Ascending aorta (tissue), 2 donors: ENCODE measurements at regions not wholly inside any gene's neighbourhood (a gene's known extent, or its start where the extent isn't known, plus 50 kb on each side); places are given as distances from the start of the nearest gene placed in this dataset.

ENCODE experiments used
- DNase-seq, 2 donors: peaks; one replicate each; pipeline ENCODE4 v3.0.0-alpha.2; 2019; ENCODE audit warnings: low spot score in 2 of 2
- H3K27ac ChIP-seq, 2 donors: fragments of 200-600 bp; sonication (generic); one replicate each; pipeline ENCODE4 v1.5.1; 2016 to 2017; ENCODE audit warnings: mild to moderate bottlenecking in 1 of 2
- H3K27me3 ChIP-seq: fragments of 200-600 bp; sonication (generic); one replicate; pipeline ENCODE4 v1.5.1; 2017
- H3K36me3 ChIP-seq, 2 donors: fragments of 200-600 bp; sonication (generic); one replicate each; pipeline ENCODE4 v1.5.1; 2016
- H3K4me1 ChIP-seq, 2 donors: fragments of 200-600 bp; sonication (generic); one replicate each; pipeline ENCODE4 v1.5.1; 2016 to 2017; ENCODE audit warnings: mild to moderate bottlenecking in 1 of 2
- H3K4me3 ChIP-seq, 2 donors: fragments of 200-600 bp; sonication (generic); one replicate each; pipeline ENCODE4 v1.5.1; 2016 to 2017; ENCODE audit warnings: mild to moderate bottlenecking in 1 of 2
- H3K9me3 ChIP-seq, 2 donors: fragments of 200-600 bp; sonication (generic); one replicate each; pipeline ENCODE4 v1.5.1; 2016
- intact Hi-C: fragments of 100-400 bp; cut with DNase I; formaldehyde crosslinking; loops from one replicate; pipeline ENCODE4 v1.15.1; 2023
- TF ChIP-seq, protein P1 (sequence below), 3 experiments: fragments of 200-600 bp in 2 of 3; fragments of 450-650 bp in 1 of 3; sonication (generic) in 2 of 3; IDR thresholded peaks; one replicate each; pipeline ENCODE4 v1.5.1; 2016 to 2019; ENCODE audit warnings: antibody characterized with exemption in 3 of 3, mild to moderate bottlenecking in 1 of 3, moderate library complexity in 1 of 3

DNA sequence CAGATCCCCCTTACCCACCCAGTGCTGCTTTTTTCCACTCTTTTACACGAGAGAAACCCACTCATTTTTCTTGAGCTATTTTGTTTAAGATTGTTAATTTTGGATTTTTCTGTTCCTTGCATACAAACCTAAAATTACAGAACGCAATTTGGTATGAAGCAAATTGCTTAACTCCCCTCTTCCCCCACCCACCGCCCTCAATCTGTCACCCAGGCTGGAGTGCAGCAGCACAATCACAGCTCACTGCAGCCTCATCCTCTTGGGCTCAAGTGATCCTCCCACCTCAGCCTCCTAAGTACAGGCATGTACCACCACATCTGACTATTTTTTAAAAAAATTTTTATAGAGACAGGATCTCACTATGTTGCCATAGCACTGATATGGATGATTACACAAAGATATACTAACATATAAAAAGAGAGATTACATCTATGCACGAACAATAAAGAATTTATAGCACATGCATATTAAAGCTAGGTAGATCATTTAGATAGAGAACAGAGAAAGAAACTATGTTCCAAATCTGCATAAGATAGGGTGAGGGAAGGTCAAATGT lies 203.6 kb downstream of the PIK3R1 start:
- H3K27ac ChIP-seq = peak overlapping the region; percentile 32 to 71
- H3K4me3 ChIP-seq = no peak overlapping the region
- TF ChIP-seq, protein P1, sequence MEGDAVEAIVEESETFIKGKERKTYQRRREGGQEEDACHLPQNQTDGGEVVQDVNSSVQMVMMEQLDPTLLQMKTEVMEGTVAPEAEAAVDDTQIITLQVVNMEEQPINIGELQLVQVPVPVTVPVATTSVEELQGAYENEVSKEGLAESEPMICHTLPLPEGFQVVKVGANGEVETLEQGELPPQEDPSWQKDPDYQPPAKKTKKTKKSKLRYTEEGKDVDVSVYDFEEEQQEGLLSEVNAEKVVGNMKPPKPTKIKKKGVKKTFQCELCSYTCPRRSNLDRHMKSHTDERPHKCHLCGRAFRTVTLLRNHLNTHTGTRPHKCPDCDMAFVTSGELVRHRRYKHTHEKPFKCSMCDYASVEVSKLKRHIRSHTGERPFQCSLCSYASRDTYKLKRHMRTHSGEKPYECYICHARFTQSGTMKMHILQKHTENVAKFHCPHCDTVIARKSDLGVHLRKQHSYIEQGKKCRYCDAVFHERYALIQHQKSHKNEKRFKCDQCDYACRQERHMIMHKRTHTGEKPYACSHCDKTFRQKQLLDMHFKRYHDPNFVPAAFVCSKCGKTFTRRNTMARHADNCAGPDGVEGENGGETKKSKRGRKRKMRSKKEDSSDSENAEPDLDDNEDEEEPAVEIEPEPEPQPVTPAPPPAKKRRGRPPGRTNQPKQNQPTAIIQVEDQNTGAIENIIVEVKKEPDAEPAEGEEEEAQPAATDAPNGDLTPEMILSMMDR (IDR thresholded peaks at IDR 0.05) = no peak
- intact Hi-C loops = loop anchor here (2.0 kb wide), 1 partner anchor 16 kb away; no protein-coding TSS in a partner anchor
- H3K36me3 ChIP-seq = no peaks in the 10 kb centered on the region
- DNase-seq = no peak
- no peaks in the 10 kb centered on the region for H3K27me3 ChIP-seq
- H3K9me3 ChIP-seq = no peaks in the 10 kb centered on the region
- peaks cover 7 to 15% of the 10 kb centered on the region in 2 donors for H3K4me1 ChIP-seq

DNA sequence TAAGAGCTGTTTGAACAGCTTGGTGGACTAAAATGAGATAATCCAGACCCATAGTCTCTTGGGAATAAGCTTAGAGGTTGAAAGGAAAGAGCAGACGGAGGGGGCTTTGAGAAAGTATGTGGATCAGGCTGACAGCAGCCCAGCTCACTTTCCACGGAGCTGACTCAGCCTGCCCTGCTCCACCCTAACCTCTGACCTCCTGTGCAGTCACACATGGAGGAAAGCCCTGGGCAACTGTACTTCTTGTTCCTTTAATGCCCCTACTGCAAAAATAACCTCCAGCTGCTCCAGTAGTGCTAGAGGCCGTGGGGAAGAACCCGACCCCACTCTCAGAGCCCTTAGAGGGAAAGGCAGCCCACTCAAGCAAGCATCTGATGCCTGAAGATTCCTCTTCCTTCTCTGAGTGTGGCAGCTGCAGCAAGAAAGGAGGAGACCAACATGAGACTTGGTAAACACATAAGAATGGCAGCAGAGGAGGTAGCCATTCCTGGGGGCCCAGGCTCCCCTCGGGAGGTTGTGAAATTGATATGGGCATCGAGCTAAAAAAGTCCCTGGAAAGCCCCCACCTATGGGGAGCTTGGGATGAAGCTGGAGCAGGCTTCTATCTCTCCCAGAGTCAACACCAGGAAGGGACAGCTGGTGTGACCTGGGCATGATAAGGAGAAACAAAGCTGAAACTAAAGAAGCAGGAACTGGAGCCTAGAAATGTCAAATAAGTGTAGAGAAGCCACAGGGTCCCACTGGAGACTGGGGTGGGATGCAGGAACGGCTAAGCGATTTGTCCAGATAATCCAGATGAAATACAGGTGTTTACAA lies 204.3 kb downstream of the PIK3R1 start:
- H3K4me3 ChIP-seq = no peak overlapping the region
- peaks cover 7 to 15% of the 10 kb centered on the region in 2 donors for H3K4me1 ChIP-seq
- no peaks in the 10 kb centered on the region for H3K36me3 ChIP-seq
- intact Hi-C loops = loop anchor here (2.0 kb wide), 1 partner anchor 15 kb away; no protein-coding TSS in a partner anchor
- peak overlapping the region in 1 of 2 donors; percentile 71 for H3K27ac ChIP-seq
- DNase-seq = no peak
- no peaks in the 10 kb centered on the region for H3K27me3 ChIP-seq
- no peaks in the 10 kb centered on the region for H3K9me3 ChIP-seq
- TF ChIP-seq, protein P1 (IDR thresholded peaks at IDR 0.05) = no peak

DNA sequence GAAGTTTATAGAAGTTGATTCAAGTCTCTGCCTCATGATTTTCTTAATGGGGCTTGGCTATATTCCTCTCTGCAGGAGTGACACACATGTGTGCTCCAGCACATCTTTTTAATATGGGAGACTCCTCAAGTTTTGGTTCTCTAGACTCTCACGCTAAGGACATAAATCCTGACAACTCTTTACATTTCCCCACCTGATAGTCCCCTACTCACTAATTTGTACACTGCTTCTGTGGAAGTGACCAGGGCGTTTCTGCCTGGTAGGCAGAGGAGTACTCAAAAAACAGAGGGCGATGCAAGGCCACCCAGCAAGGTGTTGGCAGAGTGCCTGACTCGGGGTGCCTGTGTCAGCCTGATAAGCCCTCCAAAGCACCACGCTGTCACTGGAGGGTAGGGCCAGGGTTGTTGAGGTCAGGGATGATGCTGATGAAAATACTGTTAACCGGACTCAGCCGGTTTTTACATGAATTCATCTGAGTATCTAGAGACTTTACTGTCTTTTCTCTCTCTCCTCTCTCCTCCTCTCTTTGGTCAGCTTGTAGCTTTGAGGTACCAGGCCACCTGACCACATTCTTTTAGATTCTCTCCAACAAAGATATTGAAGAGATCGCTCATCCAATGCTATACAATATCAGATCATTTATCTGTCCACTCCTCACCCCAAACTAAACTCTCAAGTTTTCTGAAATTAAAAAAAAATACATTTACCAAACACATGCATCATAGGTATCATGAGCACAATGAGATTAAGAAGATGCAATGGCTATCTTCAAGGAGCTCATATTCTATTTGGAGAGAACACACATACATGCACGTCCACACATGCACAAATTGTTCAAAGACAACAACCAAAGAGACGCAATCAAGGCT lies 205.2 kb downstream of the PIK3R1 start:
- TF ChIP-seq, protein P1 (IDR thresholded peaks at IDR 0.05) = no peak
- Histone ChIP-seq H3K27ac (no peak overlapping the region), H3K4me1 (peaks cover 7 to 15% of the 10 kb centered on the region in 2 donors), H3K9me3 (no peaks in the 10 kb centered on the region), H3K36me3 (no peaks in the 10 kb centered on the region), H3K4me3 (no peak overlapping the region), H3K27me3 (no peaks in the 10 kb centered on the region)
- no peak for DNase-seq
- intact Hi-C loops = no loop called here

DNA sequence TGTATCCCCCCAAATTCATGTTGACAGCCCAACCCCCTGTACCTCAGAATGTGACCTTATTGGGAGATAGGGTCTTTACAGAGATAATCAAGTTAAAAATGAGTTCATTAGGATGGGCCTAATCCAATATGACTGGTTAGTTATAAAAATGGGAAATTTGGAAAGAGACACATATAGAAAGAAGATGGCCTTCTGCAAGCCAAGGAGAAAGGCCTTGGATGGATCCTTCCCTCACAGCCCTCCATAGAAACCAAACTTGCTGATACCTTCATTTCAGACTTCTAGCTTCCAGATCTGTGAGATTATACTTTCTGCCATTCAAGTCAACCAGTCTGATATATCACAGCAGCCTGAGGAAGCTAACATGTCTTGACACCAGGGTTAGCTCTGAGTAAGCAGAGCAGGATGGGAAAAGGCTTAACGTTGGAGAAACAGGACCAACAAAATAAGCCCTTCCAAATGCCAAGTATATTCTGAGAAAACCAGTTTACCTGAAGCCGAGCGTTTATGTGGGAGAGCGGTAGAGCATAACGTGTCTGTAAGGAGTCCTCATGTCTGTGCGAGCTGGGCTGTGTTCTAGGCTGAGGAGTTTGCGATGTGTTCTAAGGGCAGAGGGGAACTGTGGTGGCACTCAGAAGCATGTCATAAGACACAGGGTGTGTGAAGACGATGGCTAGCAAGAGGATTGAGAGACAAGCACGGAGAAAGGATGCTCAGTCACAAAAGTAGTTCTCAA lies 206.1 kb downstream of the PIK3R1 start:
- H3K4me3 ChIP-seq = no peak overlapping the region
- intact Hi-C loops = no loop called here
- TF ChIP-seq, protein P1 (IDR thresholded peaks at IDR 0.05) = no peak
- H3K27ac ChIP-seq = no peak overlapping the region
- H3K36me3 ChIP-seq = no peaks in the 10 kb centered on the region
- no peaks in the 10 kb centered on the region for H3K27me3 ChIP-seq
- H3K4me1 ChIP-seq = peaks cover 7 to 15% of the 10 kb centered on the region in 2 donors
- no peak for DNase-seq
- H3K9me3 ChIP-seq = no peaks in the 10 kb centered on the region

DNA sequence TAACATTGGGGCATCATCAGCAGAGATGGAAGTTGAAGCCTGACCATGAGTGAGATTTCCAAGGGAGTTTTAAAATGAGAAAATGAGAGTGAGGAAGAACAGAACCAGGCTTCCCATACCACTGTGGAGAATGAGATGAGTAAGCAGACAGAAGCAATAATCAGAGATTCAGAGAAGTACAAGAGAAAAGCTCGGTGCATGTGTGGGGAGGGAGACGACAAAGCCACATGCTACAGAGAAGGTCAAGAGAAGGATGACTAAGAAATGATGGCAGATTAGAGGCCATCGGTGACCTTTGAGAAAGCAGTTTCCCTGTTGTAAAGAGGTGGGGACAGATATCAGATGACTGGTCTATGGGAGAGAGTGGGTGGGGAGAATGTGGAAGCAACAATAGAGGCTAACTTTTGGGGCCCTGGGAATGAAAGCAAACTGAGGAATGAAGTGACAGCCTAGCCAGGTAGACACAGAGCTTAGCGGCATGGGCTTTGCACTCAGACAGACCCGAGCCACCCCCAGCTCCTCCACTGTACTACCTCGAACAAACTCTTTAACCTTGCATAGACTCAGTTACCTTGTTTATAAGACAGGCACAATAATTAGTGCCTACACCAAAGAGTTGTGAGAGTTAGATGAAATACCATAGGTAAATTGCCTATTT lies 207.7 kb downstream of the PIK3R1 start:
- H3K4me3 ChIP-seq = no peak overlapping the region
- no peak for DNase-seq
- no peaks in the 10 kb centered on the region for H3K36me3 ChIP-seq
- no peaks in the 10 kb centered on the region for H3K27me3 ChIP-seq
- H3K4me1 ChIP-seq = peaks cover 7 to 13% of the 10 kb centered on the region in 2 donors
- intact Hi-C loops = no loop called here
- no peaks in the 10 kb centered on the region for H3K9me3 ChIP-seq
- no peak overlapping the region for H3K27ac ChIP-seq
- TF ChIP-seq, protein P1 (IDR thresholded peaks at IDR 0.05) = no peak
